B cell (primary cell): ENCODE measurements at regions not wholly inside any gene's neighbourhood (a gene's known extent, or its start where the extent isn't known, plus 50 kb on each side); places are given as distances from the start of the nearest gene placed in this dataset.

Experiments used
- CTCF ChIP-seq: fragments of 200-600 bp; IDR thresholded peaks from one replicate; pipeline ENCODE4 v1.8.0; 2022; ENCODE audit warnings: antibody characterized with exemption, mild to moderate bottlenecking
- EZH2 ChIP-seq: IDR thresholded peaks from 2 replicates; pipeline ENCODE4 v1.6.1; 2012; ENCODE audit warnings: borderline replicate concordance, low read depth, mild to moderate bottlenecking, moderate library complexity, low read length; ENCODE audit not compliant: insufficient read depth, poor library complexity, severe bottlenecking

- TF ChIP-seq CTCF (no peak), EZH2 (no peak)
These were observed 830.6 kb upstream of the SEMA6A start for GRCh38 chr5:117405197-117405596.
